ENCODE measurements at regions not wholly inside any gene's neighbourhood (a gene's known extent, or its start where the extent isn't known, plus 50 kb on each side); places are given as distances from the start of the nearest gene placed in this dataset.

DNA sequence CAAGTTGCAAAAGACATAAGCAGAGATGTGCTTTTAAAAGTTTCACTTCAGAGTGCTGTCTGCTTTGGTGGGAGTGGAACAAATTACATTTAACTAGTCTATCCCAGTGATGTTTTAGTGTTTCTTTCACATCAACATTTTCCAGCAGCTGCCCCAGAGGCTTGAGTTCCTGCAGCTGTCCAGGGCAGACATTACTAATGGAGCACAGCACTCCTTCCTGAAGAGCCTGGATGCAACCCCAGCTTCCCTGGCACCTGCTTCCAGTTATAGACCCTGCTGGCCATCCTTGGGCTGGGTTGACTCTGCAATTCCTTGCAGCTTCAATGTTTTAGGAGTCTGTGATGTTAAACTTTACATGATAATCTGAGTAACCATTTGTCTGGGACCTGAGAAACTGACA is 61.4 kb upstream of the PIRT start:
- POLR2A ChIA-PET: no interaction called here
- TF ChIP-seq JUN (IDR thresholded peaks at IDR 0.05; ENCODE audit: borderline replicate concordance, insufficient read depth, insufficient read length, low read depth) (no peak), POLR2AphosphoS5 (IDR thresholded peaks at IDR 0.05; ENCODE audit: insufficient read depth, low read depth, low read length) (no peak), FOS (IDR thresholded peaks at IDR 0.05; ENCODE audit: borderline replicate concordance, insufficient read depth, low read length) (no peak), POLR2A (IDR thresholded peaks at IDR 0.05; ENCODE audit: low read depth, low read length) (no peak), MYC (IDR thresholded peaks at IDR 0.05; ENCODE audit: low read depth, low read length) (no peak), EZH2 (IDR thresholded peaks at IDR 0.05; ENCODE audit: borderline replicate concordance, low read depth, low read length, severe bottlenecking) (no peak), GATA2 (IDR thresholded peaks at IDR 0.05; ENCODE audit: insufficient read depth, insufficient read length, low read depth, low read length) (no peak)
- TF ChIP-seq, protein P1, sequence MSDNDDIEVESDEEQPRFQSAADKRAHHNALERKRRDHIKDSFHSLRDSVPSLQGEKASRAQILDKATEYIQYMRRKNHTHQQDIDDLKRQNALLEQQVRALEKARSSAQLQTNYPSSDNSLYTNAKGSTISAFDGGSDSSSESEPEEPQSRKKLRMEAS (IDR thresholded peaks at IDR 0.05; ENCODE audit: insufficient read depth, insufficient read length): no peak
- TF ChIP-seq, protein P2, sequence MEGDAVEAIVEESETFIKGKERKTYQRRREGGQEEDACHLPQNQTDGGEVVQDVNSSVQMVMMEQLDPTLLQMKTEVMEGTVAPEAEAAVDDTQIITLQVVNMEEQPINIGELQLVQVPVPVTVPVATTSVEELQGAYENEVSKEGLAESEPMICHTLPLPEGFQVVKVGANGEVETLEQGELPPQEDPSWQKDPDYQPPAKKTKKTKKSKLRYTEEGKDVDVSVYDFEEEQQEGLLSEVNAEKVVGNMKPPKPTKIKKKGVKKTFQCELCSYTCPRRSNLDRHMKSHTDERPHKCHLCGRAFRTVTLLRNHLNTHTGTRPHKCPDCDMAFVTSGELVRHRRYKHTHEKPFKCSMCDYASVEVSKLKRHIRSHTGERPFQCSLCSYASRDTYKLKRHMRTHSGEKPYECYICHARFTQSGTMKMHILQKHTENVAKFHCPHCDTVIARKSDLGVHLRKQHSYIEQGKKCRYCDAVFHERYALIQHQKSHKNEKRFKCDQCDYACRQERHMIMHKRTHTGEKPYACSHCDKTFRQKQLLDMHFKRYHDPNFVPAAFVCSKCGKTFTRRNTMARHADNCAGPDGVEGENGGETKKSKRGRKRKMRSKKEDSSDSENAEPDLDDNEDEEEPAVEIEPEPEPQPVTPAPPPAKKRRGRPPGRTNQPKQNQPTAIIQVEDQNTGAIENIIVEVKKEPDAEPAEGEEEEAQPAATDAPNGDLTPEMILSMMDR (IDR thresholded peaks at IDR 0.05; ENCODE audit: extremely low read depth in 1 of 2, insufficient read depth in 1 of 2, low read depth in 1 of 2, low read length in 2 of 2): no peak
- Histone ChIP-seq H3K9ac (replicated peaks; ENCODE audit: extremely low read depth, insufficient read depth, low read length) (no peak overlapping the region), H3K27ac (ENCODE audit: insufficient read depth, low read depth, low read length) (no peak overlapping the region), H3K9me1 (replicated peaks; ENCODE audit: control insufficient read depth, extremely low read depth, insufficient read depth, low read length) (no peaks in the 10 kb centered on the region), H3K4me2 (ENCODE audit: insufficient read depth, low read length) (no peak overlapping the region), H3K36me3 (ENCODE audit: control insufficient read depth in 2 of 2, extremely low read depth in 1 of 2, insufficient read depth in 2 of 2, low read length in 2 of 2) (no peaks in the 10 kb centered on the region), H3K79me2 (ENCODE audit: control insufficient read depth, insufficient read depth, low read length) (no peaks in the 10 kb centered on the region), H2AFZ (ENCODE audit: low read depth, low read length) (no peak overlapping the region), H3K27me3 (ENCODE audit: control insufficient read depth in 2 of 2, insufficient read depth in 2 of 2, low read length in 2 of 2) (no peaks in the 10 kb centered on the region), H3K4me3 (replicated peaks in 1 of 3; ENCODE audit: insufficient read depth in 1 of 3, low read depth in 1 of 3, low read length in 3 of 3) (no peak overlapping the region), H3K4me1 (ENCODE audit: control insufficient read depth, extremely low read depth, insufficient read depth, low read length) (no peaks in the 10 kb centered on the region), H4K20me1 (replicated peaks; ENCODE audit: control insufficient read depth, extremely low read depth, insufficient read depth, low read length) (no peaks in the 10 kb centered on the region), H3K9me3 (replicated peaks; ENCODE audit: control insufficient read depth, insufficient read depth, low read length) (peaks cover 4% of the 10 kb centered on the region)
- CTCF ChIA-PET: no interaction called here
- dilution Hi-C loops (cut with MboI; ENCODE audit: extremely low pct_ligation_motif_present, low sequenced_read_pairs): no loop called here
- FAIRE-seq: no peak
- DNase-seq (ENCODE audit: low read depth, low spot score): no peak
- intact Hi-C loops (cut with micrococcal nuclease): no loop called here
- BruUV-seq (replicated peaks): no TSS peak
